ENCODE measurements at regions not wholly inside any gene's neighbourhood (a gene's known extent, or its start where the extent isn't known, plus 50 kb on each side); places are given as distances from the start of the nearest gene placed in this dataset.

DNA sequence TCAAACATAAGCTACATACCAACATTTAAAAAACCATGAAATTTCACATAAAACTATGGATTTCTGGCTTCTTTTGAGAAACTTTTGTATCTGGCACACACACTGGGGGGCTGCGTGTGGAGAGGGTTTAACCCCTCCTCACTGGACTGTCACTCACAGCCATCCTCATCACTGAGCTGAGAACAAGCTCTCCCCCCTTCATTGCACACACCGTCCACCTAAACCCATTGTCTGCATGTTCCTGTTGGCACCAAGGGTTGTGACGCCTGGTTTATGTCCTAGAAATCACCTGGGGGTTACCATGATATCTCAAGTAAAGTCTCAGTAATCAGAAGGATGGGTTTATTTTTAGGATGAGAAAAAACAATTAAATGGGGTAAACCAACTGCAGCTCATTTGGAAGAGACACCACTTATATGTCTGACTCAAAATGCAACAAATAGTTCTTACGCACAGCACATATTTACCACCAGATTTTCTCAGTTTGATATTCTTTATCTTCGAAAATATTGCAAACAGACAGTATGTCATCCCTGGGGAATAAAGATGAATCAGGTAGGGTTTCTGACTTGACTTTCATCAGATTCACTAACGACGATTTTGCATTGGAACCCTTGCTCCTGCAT is 218.5 kb upstream of the KLF6 start:
- no peaks in the 10 kb centered on the region for H3K4me1 ChIP-seq (replicated peaks; ENCODE audit: insufficient read depth)
- H3K4me2 ChIP-seq = no peak overlapping the region
- no peaks in the 10 kb centered on the region for H3K9me3 ChIP-seq (ENCODE audit: insufficient read depth, low read depth)
- no peaks in the 10 kb centered on the region for H4K20me1 ChIP-seq (ENCODE audit: insufficient read depth)
- no peaks in the 10 kb centered on the region for H3K36me3 ChIP-seq (ENCODE audit: low read depth)
- H3K27ac ChIP-seq = no peak overlapping the region
- H2AFZ ChIP-seq = no peak overlapping the region
- ChIA-PET POLR2A (ENCODE audit: unreplicated experiment) (no interaction called here), CTCF (no interaction called here)
- H3K4me3 ChIP-seq = no peak overlapping the region
- no peak for TF ChIP-seq EZH2 (IDR thresholded peaks at IDR 0.05; ENCODE audit: low read depth)
- TF ChIP-seq CTCF (conservative IDR thresholded peaks at IDR 0.05) = no peak
- H3K79me2 ChIP-seq (ENCODE audit: low read depth) = no peaks in the 10 kb centered on the region
- H3K27me3 ChIP-seq (ENCODE audit: insufficient read depth, low read depth) = no peaks in the 10 kb centered on the region
- intact Hi-C loops (cut with micrococcal nuclease; ENCODE audit: unreplicated experiment) = no loop called here
- BruUV-seq (replicated peaks) = no TSS peak
- no peaks in the 10 kb centered on the region for H3F3A ChIP-seq (ENCODE audit: insufficient read depth, low read depth)
- no peaks in the 10 kb centered on the region for H3K9me2 ChIP-seq (ENCODE audit: insufficient read depth)
- DNase-seq = no peak

- no peak overlapping the region for H2AFZ ChIP-seq
- ChIA-PET CTCF (no interaction called here), POLR2A (ENCODE audit: unreplicated experiment) (no interaction called here)
- intact Hi-C loops (cut with micrococcal nuclease; ENCODE audit: unreplicated experiment) = no loop called here
- no peaks in the 10 kb centered on the region for H3K79me2 ChIP-seq (ENCODE audit: low read depth)
- no TSS peak for BruUV-seq (replicated peaks)
- H3K4me2 ChIP-seq = no peak overlapping the region
- no peak overlapping the region for H3K27ac ChIP-seq
- no peaks in the 10 kb centered on the region for H3K9me3 ChIP-seq (ENCODE audit: insufficient read depth, low read depth)
- no peaks in the 10 kb centered on the region for H3F3A ChIP-seq (ENCODE audit: insufficient read depth, low read depth)
- no peaks in the 10 kb centered on the region for H4K20me1 ChIP-seq (ENCODE audit: insufficient read depth)
- H3K9me2 ChIP-seq (ENCODE audit: insufficient read depth) = no peaks in the 10 kb centered on the region
- DNase-seq = no peak
- H3K4me3 ChIP-seq = no peak overlapping the region
- TF ChIP-seq CTCF (conservative IDR thresholded peaks at IDR 0.05) (no peak), EZH2 (IDR thresholded peaks at IDR 0.05; ENCODE audit: low read depth) (no peak)
- no peaks in the 10 kb centered on the region for H3K27me3 ChIP-seq (ENCODE audit: insufficient read depth, low read depth)
- no peaks in the 10 kb centered on the region for H3K4me1 ChIP-seq (replicated peaks; ENCODE audit: insufficient read depth)
- no peaks in the 10 kb centered on the region for H3K36me3 ChIP-seq (ENCODE audit: low read depth)
Measured at GRCh38 chr10:4001811-4002210, 216.8 kb upstream of the KLF6 start.

- Histone ChIP-seq H3K4me3 (no peak overlapping the region), H3K36me3 (ENCODE audit: low read depth) (no peaks in the 10 kb centered on the region), H3K27ac (no peak overlapping the region), H2AFZ (no peak overlapping the region), H3F3A (ENCODE audit: insufficient read depth, low read depth) (no peaks in the 10 kb centered on the region), H3K9me3 (ENCODE audit: insufficient read depth, low read depth) (no peaks in the 10 kb centered on the region), H3K4me2 (no peak overlapping the region), H3K79me2 (ENCODE audit: low read depth) (no peaks in the 10 kb centered on the region), H4K20me1 (ENCODE audit: insufficient read depth) (no peaks in the 10 kb centered on the region), H3K4me1 (replicated peaks; ENCODE audit: insufficient read depth) (no peaks in the 10 kb centered on the region), H3K9me2 (ENCODE audit: insufficient read depth) (no peaks in the 10 kb centered on the region), H3K27me3 (ENCODE audit: insufficient read depth, low read depth) (no peaks in the 10 kb centered on the region)
- POLR2A ChIA-PET (ENCODE audit: unreplicated experiment) = no interaction called here
- CTCF ChIA-PET = no interaction called here
- intact Hi-C loops (cut with micrococcal nuclease; ENCODE audit: unreplicated experiment) = no loop called here
- no TSS peak for BruUV-seq (replicated peaks)
- TF ChIP-seq CTCF (conservative IDR thresholded peaks at IDR 0.05) (no peak), EZH2 (IDR thresholded peaks at IDR 0.05; ENCODE audit: low read depth) (no peak)
- DNase-seq = no peak
Measured at GRCh38 chr10:3999642-4000041, 214.6 kb upstream of the KLF6 start.
